C1 segment of cervical spinal cord (tissue), 14 donors: ENCODE measurements at regions not wholly inside any gene's neighbourhood (a gene's known extent, or its start where the extent isn't known, plus 50 kb on each side); places are given as distances from the start of the nearest gene placed in this dataset.
"Not testable (repeated sequence)": the region's sequence is repeated elsewhere in the genome, so short reads cannot be mapped to it uniquely, and the experiment has no call there.

Source experiments
- DNase-seq, 14 donors: peaks; one replicate each; lab custom pipeline; 2025; lab: John Stamatoyannopoulos, UW

GRCh38 chr6:49110916-49111315 lies 352.1 kb downstream of the MMUT start:
- peak in 1 of 14 donors; percentile 38 for DNase-seq

- not testable (repeated sequence) for DNase-seq
These were observed 365.4 kb downstream of the MMUT start for GRCh38 chr6:49097664-49098063.

GRCh38 chr6:49097116-49097515 lies 365.9 kb downstream of the MMUT start:
- DNase-seq = no peak

GRCh38 chr6:49088631-49089030 lies 374.4 kb downstream of the MMUT start:
- DNase-seq = no peak

- DNase-seq = no peak
These were observed 375.7 kb downstream of the MMUT start for GRCh38 chr6:49087369-49087768.

GRCh38 chr6:49082611-49083010 lies 380.4 kb downstream of the MMUT start:
- no peak for DNase-seq

- no peak for DNase-seq
These were observed 390.0 kb downstream of the MMUT start for GRCh38 chr6:49072885-49073620.

GRCh38 chr6:49072146-49072545 lies 390.9 kb downstream of the MMUT start:
- DNase-seq = no peak

- no peak for DNase-seq
These were observed 392.6 kb downstream of the MMUT start for GRCh38 chr6:49070411-49070810.

GRCh38 chr6:49054311-49054710 lies 408.7 kb downstream of the MMUT start:
- DNase-seq = no peak

GRCh38 chr6:49052901-49053300 lies 410.2 kb downstream of the MMUT start:
- DNase-seq = no peak

GRCh38 chr6:49051281-49051680 lies 411.8 kb downstream of the MMUT start:
- DNase-seq = no peak

GRCh38 chr6:49050584-49050983 lies 412.5 kb downstream of the MMUT start:
- no peak for DNase-seq

GRCh38 chr6:49038294-49038822 lies 424.7 kb downstream of the MMUT start:
- no peak for DNase-seq

GRCh38 chr6:49030251-49031020 lies 432.6 kb downstream of the MMUT start:
- DNase-seq = no peak

- DNase-seq = no peak
These were observed 435.4 kb downstream of the MMUT start for GRCh38 chr6:49027644-49028043.

GRCh38 chr6:49025273-49026240 lies 437.5 kb downstream of the MMUT start:
- DNase-seq = no peak

- DNase-seq = no peak
These were observed 458.3 kb downstream of the MMUT start for GRCh38 chr6:49004801-49005200.

GRCh38 chr6:49003348-49003747 lies 459.7 kb downstream of the MMUT start:
- DNase-seq = peak in 1 of 14 donors; percentile 88

- DNase-seq = peak in 6 of 14 donors; percentile 7 to 87 (median 11)
These were observed 461.1 kb downstream of the MMUT start for GRCh38 chr6:49001856-49002541.

GRCh38 chr6:48998574-48998973 lies 464.5 kb downstream of the MMUT start:
- DNase-seq = no peak
